Sigmoid colon (tissue), 6 donors: ENCODE measurements at regions not wholly inside any gene's neighbourhood (a gene's known extent, or its start where the extent isn't known, plus 50 kb on each side); places are given as distances from the start of the nearest gene placed in this dataset.

ENCODE experiments used
- DNase-seq: peaks from one replicate; pipeline ENCODE4 v3.0.0-alpha.2; 2019
- H3K27ac ChIP-seq, 4 donors: fragments of 200-600 bp; sonication (generic); one replicate each; pipeline ENCODE4 v1.5.1; 2016 to 2019; ENCODE audit warnings: mild to moderate bottlenecking in 1 of 4
- H3K27me3 ChIP-seq, 3 donors: fragments of 200-600 bp; sonication (generic); one replicate each; pipeline ENCODE4 v1.5.1; 2019; ENCODE audit warnings: mild to moderate bottlenecking in 1 of 3
- H3K36me3 ChIP-seq, 4 donors: fragments of 200-600 bp; sonication (generic); one replicate each; pipeline ENCODE4 v1.5.1; 2016 to 2019
- H3K4me1 ChIP-seq, 4 donors: fragments of 200-600 bp; sonication (generic); one replicate each; pipeline ENCODE4 v1.5.1; 2017 to 2019
- H3K4me3 ChIP-seq, 4 donors: fragments of 200-600 bp; sonication (generic); one replicate each; pipeline ENCODE4 v1.5.1; 2017 to 2019; ENCODE audit warnings: mild to moderate bottlenecking in 2 of 4, moderate library complexity in 1 of 4
- H3K9me3 ChIP-seq, 4 donors: fragments of 200-600 bp in 3 of 4; sonication (generic) in 3 of 4; one replicate each; pipeline versions ENCODE4 v1.5.1 to v1.6.1; 2013 to 2019
- CTCF ChIP-seq, 4 experiments: fragments of 450-650 bp in 3 of 4; fragments of 200-600 bp in 1 of 4; IDR thresholded peaks; one replicate each; pipeline ENCODE4 v1.5.1; 2016 to 2019; ENCODE audit warnings: antibody characterized with exemption in 4 of 4, mild to moderate bottlenecking in 3 of 4, moderate library complexity in 2 of 4
- EP300 ChIP-seq, 4 donors: sonication (generic); formaldehyde crosslinking; IDR thresholded peaks; one replicate each; pipeline ENCODE4 v1.6.1; 2017; ENCODE audit warnings: antibody characterized with exemption in 4 of 4
- POLR2A ChIP-seq, 2 donors: fragments of 450-650 bp; IDR thresholded peaks; one replicate each; pipeline ENCODE4 v1.6.1; 2016; ENCODE audit warnings: antibody characterized with exemption in 2 of 2, mild to moderate bottlenecking in 2 of 2, moderate library complexity in 2 of 2
- POLR2AphosphoS5 ChIP-seq, 4 donors: sonication (generic); formaldehyde crosslinking; IDR thresholded peaks; one replicate each; pipeline ENCODE4 v1.6.1; 2017; ENCODE audit warnings: antibody characterized with exemption in 4 of 4
- WGBS, 2 donors: extraction: QIAGEN DNeasy Blood & Tissue Kit; methylation state at CpG; one replicate each; pipeline ENCODE4 v1.1.7; 2013; 5-methylcytosine and 5-hydroxymethylcytosine counted together
- intact Hi-C: fragments of 100-400 bp; cut with DNase I; formaldehyde crosslinking; loops from one replicate; pipeline ENCODE4 v1.15.1; 2023
- donor health status: healthy with polysubstance abuse.
- donor health status: healthy.

GRCh38 chr3:78420611-78421010 is 1347.2 kb downstream of the ROBO1 start:
- H3K27ac ChIP-seq = no peak overlapping the region
- H3K36me3 ChIP-seq = no peaks in the 10 kb centered on the region
- H3K4me3 ChIP-seq = no peak overlapping the region
- no peak for TF ChIP-seq CTCF (IDR thresholded peaks at IDR 0.05)
- no peak for TF ChIP-seq EP300 (IDR thresholded peaks at IDR 0.05)
- TF ChIP-seq POLR2A (IDR thresholded peaks at IDR 0.05) = no peak
- no peak for TF ChIP-seq POLR2AphosphoS5 (IDR thresholded peaks at IDR 0.05)
- DNase-seq = no peak
- H3K27me3 ChIP-seq = no peaks in the 10 kb centered on the region
- intact Hi-C loops = no loop called here
- no peaks in the 10 kb centered on the region for H3K4me1 ChIP-seq
- H3K9me3 ChIP-seq = no peaks in the 10 kb centered on the region

- 82 to 84% methylated on average over 7 of the region's 7 CpGs for WGBS, 2 donors
- no peak for TF ChIP-seq POLR2AphosphoS5 (IDR thresholded peaks at IDR 0.05)
- TF ChIP-seq CTCF (IDR thresholded peaks at IDR 0.05) = no peak
- intact Hi-C loops = no loop called here
Observed at GRCh38 chr3:78421247-78421966, 1346.4 kb downstream of the ROBO1 start.

GRCh38 chr3:78424656-78425055 is 1343.1 kb downstream of the ROBO1 start:
- no peak for TF ChIP-seq EP300 (IDR thresholded peaks at IDR 0.05)
- intact Hi-C loops = no loop called here
- WGBS, 2 donors = 73 to 80% methylated on average over 1 of the region's 1 CpG

More at GRCh38 chr3:78421247-78421966, 1346.4 kb downstream of the ROBO1 start:
- H3K36me3 ChIP-seq = no peaks in the 10 kb centered on the region
- no peak overlapping the region for H3K27ac ChIP-seq
- H3K9me3 ChIP-seq = no peaks in the 10 kb centered on the region
- no peak overlapping the region for H3K4me3 ChIP-seq
- DNase-seq = no peak
- no peaks in the 10 kb centered on the region for H3K4me1 ChIP-seq
- H3K27me3 ChIP-seq = no peaks in the 10 kb centered on the region

GRCh38 chr3:78426454-78426853 is 1341.3 kb downstream of the ROBO1 start:
- Histone ChIP-seq H3K27me3 (no peaks in the 10 kb centered on the region), H3K36me3 (no peaks in the 10 kb centered on the region), H3K4me1 (no peaks in the 10 kb centered on the region), H3K9me3 (no peaks in the 10 kb centered on the region), H3K27ac (no peak overlapping the region), H3K4me3 (no peak overlapping the region)
- no peak for DNase-seq
- intact Hi-C loops = no loop called here
- TF ChIP-seq EP300 (IDR thresholded peaks at IDR 0.05) (no peak), CTCF (IDR thresholded peaks at IDR 0.05) (no peak), POLR2AphosphoS5 (IDR thresholded peaks at IDR 0.05) (no peak), POLR2A (IDR thresholded peaks at IDR 0.05) (no peak)
- WGBS, 2 donors = 15 to 53% methylated on average over 1 of the region's 1 CpG

More at GRCh38 chr3:78424656-78425055, 1343.1 kb downstream of the ROBO1 start:
- H3K9me3 ChIP-seq = no peaks in the 10 kb centered on the region
- no peak for DNase-seq
- no peaks in the 10 kb centered on the region for H3K4me1 ChIP-seq
- H3K36me3 ChIP-seq = no peaks in the 10 kb centered on the region
- no peak overlapping the region for H3K27ac ChIP-seq
- H3K27me3 ChIP-seq = no peaks in the 10 kb centered on the region
- no peak overlapping the region for H3K4me3 ChIP-seq

GRCh38 chr3:78427303-78427702 is 1340.5 kb downstream of the ROBO1 start:
- intact Hi-C loops = no loop called here
- no peak for DNase-seq
- Histone ChIP-seq H3K27me3 (no peaks in the 10 kb centered on the region), H3K27ac (no peak overlapping the region), H3K9me3 (no peaks in the 10 kb centered on the region), H3K36me3 (no peaks in the 10 kb centered on the region), H3K4me1 (no peaks in the 10 kb centered on the region), H3K4me3 (no peak overlapping the region)
- TF ChIP-seq CTCF (IDR thresholded peaks at IDR 0.05) (no peak), POLR2A (IDR thresholded peaks at IDR 0.05) (no peak), EP300 (IDR thresholded peaks at IDR 0.05) (no peak), POLR2AphosphoS5 (IDR thresholded peaks at IDR 0.05) (no peak)
